Suprapubic skin (tissue), 4 donors: ENCODE measurements at regions not wholly inside any gene's neighbourhood (a gene's known extent, or its start where the extent isn't known, plus 50 kb on each side); places are given as distances from the start of the nearest gene placed in this dataset.

ENCODE experiments used
- DNase-seq, 2 donors: peaks; one replicate each; pipeline ENCODE4 v3.0.0-alpha.2; 2019; ENCODE audit warnings: low spot score in 2 of 2
- H3K27ac ChIP-seq: fragments of 200-600 bp; sonication (generic); one replicate; pipeline ENCODE4 v1.5.1; 2019
- H3K27me3 ChIP-seq: fragments of 200-600 bp; sonication (generic); one replicate; pipeline ENCODE4 v1.5.1; 2019
- H3K36me3 ChIP-seq: fragments of 200-600 bp; sonication (generic); one replicate; pipeline ENCODE4 v1.5.1; 2019
- H3K4me1 ChIP-seq: fragments of 200-600 bp; sonication (generic); one replicate; pipeline ENCODE4 v1.5.1; 2019
- H3K4me3 ChIP-seq: fragments of 200-600 bp; sonication (generic); one replicate; pipeline ENCODE4 v1.5.1; 2019; ENCODE audit warnings: mild to moderate bottlenecking
- H3K9me3 ChIP-seq: fragments of 200-600 bp; sonication (generic); one replicate; pipeline ENCODE4 v1.5.1; 2019
- CTCF ChIP-seq, 2 donors: fragments of 200-600 bp in 1 of 2; fragments of 450-650 bp in 1 of 2; sonication (generic) in 1 of 2; IDR thresholded peaks; one replicate each; pipeline ENCODE4 v1.5.1; 2016 to 2019; ENCODE audit warnings: antibody characterized with exemption in 2 of 2, mild to moderate bottlenecking in 1 of 2, moderate library complexity in 1 of 2
- EP300 ChIP-seq: sonication (generic); formaldehyde crosslinking; IDR thresholded peaks from one replicate; pipeline ENCODE4 v1.6.1; 2017; ENCODE audit warnings: antibody characterized with exemption
- POLR2A ChIP-seq, 2 donors: fragments of 450-650 bp; IDR thresholded peaks; one replicate each; pipeline ENCODE4 v1.6.1; 2017; ENCODE audit warnings: antibody characterized with exemption in 2 of 2, mild to moderate bottlenecking in 2 of 2, moderate library complexity in 2 of 2
- POLR2AphosphoS5 ChIP-seq, 3 donors: sonication (generic); formaldehyde crosslinking; IDR thresholded peaks; one replicate each; pipeline ENCODE4 v1.6.1; 2017; ENCODE audit warnings: antibody characterized with exemption in 3 of 3
- WGBS: methylation state at CpG from one replicate; pipeline ENCODE4 v1.1.5; 2018; 5-methylcytosine and 5-hydroxymethylcytosine counted together

- Histone ChIP-seq H3K36me3 (no peaks in the 10 kb centered on the region), H3K9me3 (no peaks in the 10 kb centered on the region), H3K4me3 (no peak overlapping the region), H3K27me3 (no peaks in the 10 kb centered on the region), H3K4me1 (peaks cover 4% of the 10 kb centered on the region), H3K27ac (peak overlapping the region; percentile 25)
- 53% methylated on average over 1 of the region's 1 CpG for WGBS
- no peak for DNase-seq
- no peak for TF ChIP-seq CTCF (IDR thresholded peaks at IDR 0.05)
- no peak for TF ChIP-seq EP300
- TF ChIP-seq POLR2A (IDR thresholded peaks at IDR 0.05) = no peak
- TF ChIP-seq POLR2AphosphoS5 (IDR thresholded peaks at IDR 0.05) = no peak
Measured at GRCh38 chr13:80483157-80483556, 142.2 kb upstream of the SPRY2 start.

GRCh38 chr13:80481588-80481987 is 140.7 kb upstream of the SPRY2 start:
- TF ChIP-seq POLR2A (IDR thresholded peaks at IDR 0.05) (no peak), EP300 (no peak), POLR2AphosphoS5 (IDR thresholded peaks at IDR 0.05) (no peak), CTCF (IDR thresholded peaks at IDR 0.05) (no peak)
- no peak overlapping the region for H3K4me3 ChIP-seq
- H3K9me3 ChIP-seq = no peaks in the 10 kb centered on the region
- no peak for DNase-seq
- H3K4me1 ChIP-seq = peaks cover 15% of the 10 kb centered on the region
- H3K36me3 ChIP-seq = no peaks in the 10 kb centered on the region
- H3K27me3 ChIP-seq = no peaks in the 10 kb centered on the region
- no peak overlapping the region for H3K27ac ChIP-seq

GRCh38 chr13:80477661-80478443 is 136.9 kb upstream of the SPRY2 start:
- 43% methylated on average over 5 of the region's 5 CpGs for WGBS
- no peak for DNase-seq
- H3K4me1 ChIP-seq = peaks cover 15% of the 10 kb centered on the region
- no peaks in the 10 kb centered on the region for H3K9me3 ChIP-seq
- no peak overlapping the region for H3K27ac ChIP-seq
- no peak for TF ChIP-seq EP300
- TF ChIP-seq POLR2A (IDR thresholded peaks at IDR 0.05) = no peak
- TF ChIP-seq CTCF (IDR thresholded peaks at IDR 0.05) = no peak
- no peak for TF ChIP-seq POLR2AphosphoS5 (IDR thresholded peaks at IDR 0.05)
- no peaks in the 10 kb centered on the region for H3K27me3 ChIP-seq
- no peak overlapping the region for H3K4me3 ChIP-seq
- H3K36me3 ChIP-seq = no peaks in the 10 kb centered on the region

- DNase-seq = no peak
- Histone ChIP-seq H3K36me3 (no peaks in the 10 kb centered on the region), H3K27ac (no peak overlapping the region), H3K4me1 (peaks cover 11% of the 10 kb centered on the region), H3K27me3 (no peaks in the 10 kb centered on the region), H3K9me3 (no peaks in the 10 kb centered on the region), H3K4me3 (no peak overlapping the region)
- TF ChIP-seq CTCF (IDR thresholded peaks at IDR 0.05) (no peak), POLR2AphosphoS5 (IDR thresholded peaks at IDR 0.05) (no peak), EP300 (no peak), POLR2A (IDR thresholded peaks at IDR 0.05) (no peak)
- WGBS = 41% methylated on average over 3 of the region's 3 CpGs
Measured at GRCh38 chr13:80476953-80477352, 136.0 kb upstream of the SPRY2 start.

GRCh38 chr13:80475718-80476117 is 134.8 kb upstream of the SPRY2 start:
- Histone ChIP-seq H3K9me3 (no peaks in the 10 kb centered on the region), H3K27me3 (no peaks in the 10 kb centered on the region), H3K4me1 (peaks cover 16% of the 10 kb centered on the region), H3K27ac (no peak overlapping the region), H3K36me3 (no peaks in the 10 kb centered on the region), H3K4me3 (no peak overlapping the region)
- no peak for DNase-seq
- TF ChIP-seq POLR2AphosphoS5 (IDR thresholded peaks at IDR 0.05) = no peak
- 79% methylated on average over 2 of the region's 2 CpGs for WGBS

- Histone ChIP-seq H3K4me3 (no peak overlapping the region), H3K9me3 (no peaks in the 10 kb centered on the region), H3K36me3 (no peaks in the 10 kb centered on the region), H3K27me3 (no peaks in the 10 kb centered on the region), H3K4me1 (peaks cover 31% of the 10 kb centered on the region), H3K27ac (no peak overlapping the region)
- no peak for DNase-seq
- 98% methylated on average over 1 of the region's 1 CpG for WGBS
- TF ChIP-seq CTCF (IDR thresholded peaks at IDR 0.05) (no peak), POLR2AphosphoS5 (IDR thresholded peaks at IDR 0.05) (no peak), POLR2A (IDR thresholded peaks at IDR 0.05) (no peak)
Measured at GRCh38 chr13:80473695-80474094, 132.8 kb upstream of the SPRY2 start.
